HG03039 (cell line): ENCODE measurements at regions not wholly inside any gene's neighbourhood (a gene's known extent, or its start where the extent isn't known, plus 50 kb on each side); places are given as distances from the start of the nearest gene placed in this dataset.

Experiments
- ATAC-seq: cut with Tn5 transposase; IDR thresholded peaks from one replicate; pipeline ENCODE4 v1.9.1; 2021; ENCODE audit warnings: mild to moderate bottlenecking, moderate library complexity; ENCODE audit not compliant: unreplicated experiment

DNA sequence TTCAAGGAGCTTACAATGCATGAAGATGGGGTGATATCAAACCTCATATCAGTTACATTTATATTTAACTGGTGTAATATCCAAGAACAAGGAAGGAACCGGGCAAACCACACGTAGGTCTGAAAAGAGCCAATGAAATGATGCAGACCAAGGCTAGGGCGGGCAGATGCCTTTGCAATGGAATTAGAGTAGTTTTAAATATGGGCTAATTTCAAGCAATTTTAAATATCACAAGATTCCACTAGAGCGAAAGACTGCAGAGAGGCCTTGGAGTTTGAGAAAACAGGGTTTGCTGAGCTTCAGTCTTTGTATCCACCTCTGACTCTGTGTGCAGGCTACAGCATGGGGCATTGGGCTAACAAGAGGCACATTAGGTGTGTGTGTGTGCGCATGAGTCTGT is 53.9 kb upstream of the ZNF536 start:
- no peak for ATAC-seq

- ATAC-seq, result no peak
These were observed 53.2 kb upstream of the ZNF536 start for GRCh38 chr19:30318936-30319335.

GRCh38 chr19:30319411-30319810 is 52.8 kb upstream of the ZNF536 start:
- ATAC-seq, result no peak

- no peak for ATAC-seq
These were observed 52.3 kb upstream of the ZNF536 start for GRCh38 chr19:30319876-30320275.

DNA sequence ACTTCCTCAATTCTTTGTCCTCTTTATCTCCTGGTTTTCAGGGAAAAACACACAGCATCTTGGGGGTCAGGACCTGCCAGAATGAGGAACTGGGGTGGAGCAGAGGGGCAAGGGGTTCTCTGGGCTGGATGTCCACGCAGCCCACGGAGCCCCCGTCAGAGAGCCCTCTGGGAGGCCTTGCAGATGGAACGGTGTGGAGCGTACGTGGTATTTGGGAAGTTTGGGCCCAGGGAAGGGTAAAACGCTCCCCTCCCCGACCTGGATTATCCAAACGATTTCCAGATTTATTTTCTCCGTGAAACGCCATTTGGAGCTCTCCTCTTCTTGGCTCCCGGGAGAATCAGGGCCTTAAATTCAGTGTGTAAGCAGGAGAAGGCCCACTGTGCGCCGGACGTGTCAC is 51.7 kb upstream of the ZNF536 start:
- ATAC-seq, result no peak

DNA sequence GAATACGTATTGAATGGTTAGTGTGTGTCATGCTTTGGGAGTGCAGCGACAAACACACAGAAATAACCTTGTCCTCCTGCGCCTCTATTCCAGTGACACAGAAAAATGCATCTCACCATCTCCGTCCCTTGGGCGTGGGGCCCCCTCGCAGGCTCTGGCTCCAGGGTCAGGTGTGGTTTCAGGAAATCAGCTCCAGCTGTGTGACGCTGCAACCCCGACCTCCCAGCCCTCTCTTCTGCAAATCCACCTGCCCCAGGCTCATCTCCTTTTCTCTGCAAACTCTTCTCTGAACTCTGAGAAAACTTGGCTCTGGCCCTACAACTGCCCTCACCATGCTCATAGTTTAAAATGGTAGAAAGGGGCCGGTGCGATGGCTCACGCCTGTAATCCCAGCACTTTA is 51.3 kb upstream of the ZNF536 start:
- ATAC-seq, result no peak
